H1 (cell line): ENCODE measurements at regions not wholly inside any gene's neighbourhood (a gene's known extent, or its start where the extent isn't known, plus 50 kb on each side); places are given as distances from the start of the nearest gene placed in this dataset.

ENCODE experiments used
- BCL11A ChIP-seq, 2 experiments: IDR thresholded peaks; one replicate each; pipeline ENCODE4 v1.6.1; 2011; ENCODE audit warnings: low read depth in 2 of 2, low read length in 2 of 2, mild to moderate bottlenecking in 2 of 2
- SIN3A ChIP-seq, 2 experiments: IDR thresholded peaks in 1 of 2; conservative IDR thresholded peaks in 1 of 2; 2 replicates each; pipeline ENCODE4 v1.6.1; 2011 to 2012; ENCODE audit warnings: low read length in 2 of 2, improper control_type of control experiment in 1 of 2, low read depth in 1 of 2, mild to moderate bottlenecking in 1 of 2
- TAF7 ChIP-seq: optimal IDR thresholded peaks from 2 replicates; pipeline ENCODE3; 2011; ENCODE audit warnings: low read depth, mild to moderate bottlenecking, inconsistent platforms, low read length, moderate library complexity, borderline replicate concordance
- ZNF274 ChIP-seq: IDR thresholded peaks from 2 replicates; pipeline ENCODE4 v1.7.0; 2012; ENCODE audit warnings: low read length, borderline replicate concordance; ENCODE audit errors: extremely low read depth

DNA sequence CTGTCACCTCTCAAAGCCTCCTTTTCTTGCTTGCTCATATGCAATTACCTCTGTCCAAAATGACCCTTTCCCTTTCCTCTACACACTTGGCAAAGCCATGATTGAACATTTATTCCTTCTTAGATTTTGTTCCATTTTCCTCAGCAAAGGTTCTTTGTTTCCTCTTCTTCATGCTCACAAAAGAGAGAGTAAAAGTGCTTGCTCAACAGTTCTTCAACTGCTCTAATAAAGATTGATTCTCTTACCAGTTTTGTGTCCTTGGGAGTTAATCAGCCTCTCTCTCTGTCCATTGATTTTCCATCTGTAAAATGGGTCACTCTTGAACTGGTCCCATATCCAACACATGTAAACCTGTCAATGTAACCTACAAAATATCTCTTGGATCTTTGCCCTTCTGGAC lies 186.4 kb downstream of the WNT5A start (continued):
- TF ChIP-seq SIN3A (conservative IDR thresholded peaks at IDR 0.05 in 1 of 2, IDR thresholded peaks at IDR 0.05 in 1 of 2; ENCODE audit: low read depth in 1 of 2, low read length in 2 of 2): no peak
- no peak for TF ChIP-seq ZNF274
- TF ChIP-seq BCL11A (IDR thresholded peaks at IDR 0.05; ENCODE audit: low read depth in 2 of 2, low read length in 2 of 2): no peak
- no peak for TF ChIP-seq TAF7
